Activated CD8-positive, alpha-beta T cell treated with anti-CD3 and anti-CD28 coated beads for 36 hours (primary cell): ENCODE measurements at regions not wholly inside any gene's neighbourhood (a gene's known extent, or its start where the extent isn't known, plus 50 kb on each side); places are given as distances from the start of the nearest gene placed in this dataset.

Experiments
- ATAC-seq: fragments of 200-7000 bp; cut with Tn5 transposase; one replicate; pipeline ENCODE4 v1.10.0; 2021; ENCODE audit warnings: mild to moderate bottlenecking, moderate library complexity
- CTCF ChIA-PET: fragments of 350-600 bp; sonication (Branson Sonifier 250); formaldehyde crosslinking; loops from one replicate; lab custom pipeline; 2021; ENCODE audit warnings: antibody characterized with exemption; lab: Charles Lee
- POLR2A ChIA-PET: fragments of 350-600 bp; sonication (Branson Sonifier 250); formaldehyde crosslinking; loops from one replicate; lab custom pipeline; 2021; ENCODE audit warnings: antibody characterized with exemption; lab: Charles Lee
- DNase-seq: peaks from one replicate; pipeline ENCODE4 v3.0.0-alpha.2; 2020
- H3K27ac Mint-ChIP-seq: one replicate; pipeline ENCODE4 v1.8.0; 2021; ENCODE audit warnings: mild to moderate bottlenecking, mixed read lengths
- H3K27me3 Mint-ChIP-seq: one replicate; pipeline ENCODE4 v1.8.0; 2021; ENCODE audit warnings: mixed read lengths
- H3K36me3 Mint-ChIP-seq: one replicate; pipeline ENCODE4 v1.8.0; 2021; ENCODE audit warnings: low read depth, mixed read lengths
- H3K4me1 Mint-ChIP-seq: one replicate; pipeline ENCODE4 v1.8.0; 2021; ENCODE audit warnings: low read depth, mixed read lengths
- H3K4me3 Mint-ChIP-seq: one replicate; pipeline ENCODE4 v1.8.0; 2021; ENCODE audit warnings: mild to moderate bottlenecking, moderate library complexity, mixed read lengths
- H3K9me3 Mint-ChIP-seq: one replicate; pipeline ENCODE4 v1.8.0; 2021; ENCODE audit warnings: mixed read lengths
- intact Hi-C: fragments of 100-400 bp; cut with micrococcal nuclease; formaldehyde crosslinking; loops from one replicate; pipeline ENCODE4 v1.10.0; 2022
- TF ChIP-seq, protein P1 (sequence below): fragments of 200-600 bp; IDR thresholded peaks from one replicate; pipeline ENCODE4 v1.8.0; 2022; ENCODE audit warnings: antibody characterized with exemption, mild to moderate bottlenecking

GRCh38 chrX:15143825-15144121 lies 126.1 kb downstream of the ASB9 start:
- Mint-ChIP-seq H3K4me3 (no peak overlapping the region), H3K9me3 (no peaks in the 10 kb centered on the region), H3K36me3 (no peaks in the 10 kb centered on the region), H3K4me1 (peaks cover 18% of the 10 kb centered on the region), H3K27me3 (peaks cover 2% of the 10 kb centered on the region), H3K27ac (no peak overlapping the region)
- ChIA-PET CTCF (interaction anchor here (0.7 to 3.1 kb wide), 19 partner anchors 9 to 1091 kb away, joined by 3 to 22 read pairs (median 3); partner anchors contain the start of gene ASB9), POLR2A (no interaction called here)
- intact Hi-C loops, result loop anchor here (10.0 kb wide), 1 partner anchor 1049 kb away; no protein-coding TSS in a partner anchor
- ATAC-seq (no peak), DNase-seq (no peak)
- TF ChIP-seq, protein P1, sequence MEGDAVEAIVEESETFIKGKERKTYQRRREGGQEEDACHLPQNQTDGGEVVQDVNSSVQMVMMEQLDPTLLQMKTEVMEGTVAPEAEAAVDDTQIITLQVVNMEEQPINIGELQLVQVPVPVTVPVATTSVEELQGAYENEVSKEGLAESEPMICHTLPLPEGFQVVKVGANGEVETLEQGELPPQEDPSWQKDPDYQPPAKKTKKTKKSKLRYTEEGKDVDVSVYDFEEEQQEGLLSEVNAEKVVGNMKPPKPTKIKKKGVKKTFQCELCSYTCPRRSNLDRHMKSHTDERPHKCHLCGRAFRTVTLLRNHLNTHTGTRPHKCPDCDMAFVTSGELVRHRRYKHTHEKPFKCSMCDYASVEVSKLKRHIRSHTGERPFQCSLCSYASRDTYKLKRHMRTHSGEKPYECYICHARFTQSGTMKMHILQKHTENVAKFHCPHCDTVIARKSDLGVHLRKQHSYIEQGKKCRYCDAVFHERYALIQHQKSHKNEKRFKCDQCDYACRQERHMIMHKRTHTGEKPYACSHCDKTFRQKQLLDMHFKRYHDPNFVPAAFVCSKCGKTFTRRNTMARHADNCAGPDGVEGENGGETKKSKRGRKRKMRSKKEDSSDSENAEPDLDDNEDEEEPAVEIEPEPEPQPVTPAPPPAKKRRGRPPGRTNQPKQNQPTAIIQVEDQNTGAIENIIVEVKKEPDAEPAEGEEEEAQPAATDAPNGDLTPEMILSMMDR, result no peak

GRCh38 chrX:15143050-15143824 lies 126.6 kb downstream of the ASB9 start:
- Mint-ChIP-seq H3K4me1 (peaks cover 18% of the 10 kb centered on the region), H3K4me3 (no peak overlapping the region), H3K36me3 (no peaks in the 10 kb centered on the region), H3K9me3 (no peaks in the 10 kb centered on the region), H3K27me3 (peaks cover 2% of the 10 kb centered on the region), H3K27ac (peak overlapping the region; percentile 4)
- ChIA-PET POLR2A (interaction anchor here (0.6 to 1.8 kb wide), 3 partner anchors 15 to 576 kb away, joined by 3 to 5 read pairs (median 4); no protein-coding TSS in a partner anchor), CTCF (interaction anchor here (0.7 to 3.1 kb wide), 26 partner anchors 9 to 1091 kb away, joined by 3 to 22 read pairs (median 3); partner anchors contain the start of gene ASB9)
- TF ChIP-seq, protein P1, result peak; percentile 65
- intact Hi-C loops, result loop anchor here (10.0 kb wide), 1 partner anchor 1048 kb away; no protein-coding TSS in a partner anchor
- DNase-seq (peak; percentile 74), ATAC-seq (peak; percentile 57)

DNA sequence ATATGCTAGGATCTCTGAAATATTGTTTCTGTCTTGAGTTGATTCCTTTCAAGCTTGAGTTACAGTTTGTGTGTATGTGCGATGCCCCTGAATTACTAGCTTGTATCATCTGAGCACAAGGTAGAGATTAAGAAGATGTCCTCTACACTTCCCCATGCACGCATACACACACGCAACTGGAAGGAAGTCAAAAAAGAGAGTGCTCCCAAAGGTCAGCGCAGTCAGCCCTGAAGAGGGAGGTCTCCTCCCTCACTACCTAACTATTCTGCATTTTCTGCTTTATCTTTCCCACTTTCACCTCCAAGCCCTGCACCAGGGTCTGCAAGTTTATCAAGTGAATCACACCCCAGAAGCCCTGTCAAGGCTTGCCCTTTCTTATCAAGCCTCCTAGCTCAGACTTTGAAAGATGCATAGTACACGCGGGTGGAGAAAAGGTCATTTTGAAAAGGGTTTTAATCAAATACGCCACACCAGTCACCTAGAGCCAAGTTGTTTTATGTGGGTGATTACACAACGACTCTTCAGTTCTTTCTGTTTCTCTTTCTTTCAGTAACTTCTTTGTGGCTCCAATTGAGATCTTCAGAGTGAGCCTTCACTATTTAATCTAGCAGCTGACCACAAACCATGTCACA lies 127.7 kb downstream of the ASB9 start:
- Mint-ChIP-seq H3K9me3 (no peaks in the 10 kb centered on the region), H3K27me3 (peaks cover 2% of the 10 kb centered on the region), H3K36me3 (no peaks in the 10 kb centered on the region), H3K27ac (peak overlapping the region; percentile 75), H3K4me3 (peak overlapping the region; percentile 45), H3K4me1 (peaks cover 18% of the 10 kb centered on the region)
- TF ChIP-seq, protein P1, result no peak
- intact Hi-C loops, result loop anchor here (10.0 kb wide), 1 partner anchor 1047 kb away; no protein-coding TSS in a partner anchor
- ChIA-PET CTCF (interaction anchor here (0.6 to 3.1 kb wide), 12 partner anchors 10 to 614 kb away, joined by 3 to 22 read pairs (median 3); no protein-coding TSS in a partner anchor), POLR2A (interaction anchor here (1.5 to 1.8 kb wide), 2 partner anchors 16 to 62 kb away, joined by 3 to 5 read pairs; no protein-coding TSS in a partner anchor)
- DNase-seq (peak; percentile 20), ATAC-seq (peak; percentile 79)

- POLR2A ChIA-PET, result no interaction called here
- ATAC-seq, result no peak
- no peak overlapping the region for H3K27ac Mint-ChIP-seq
Measured at GRCh38 chrX:15136795-15137194, 133.1 kb downstream of the ASB9 start.

More at GRCh38 chrX:15136795-15137194, 133.1 kb downstream of the ASB9 start:
- no peaks in the 10 kb centered on the region for H3K9me3 Mint-ChIP-seq
- CTCF ChIA-PET, result interaction anchor here (1.5 kb wide), 1 partner anchor 11 kb away, joined by 3 read pairs; no protein-coding TSS in a partner anchor
- TF ChIP-seq, protein P1, result no peak
- H3K4me3 Mint-ChIP-seq, result no peak overlapping the region
- peaks cover under 1% of the 10 kb centered on the region for H3K4me1 Mint-ChIP-seq
- no peaks in the 10 kb centered on the region for H3K36me3 Mint-ChIP-seq
- DNase-seq, result no peak
- intact Hi-C loops, result no loop called here
- peaks cover 2% of the 10 kb centered on the region for H3K27me3 Mint-ChIP-seq
